Breast epithelium (tissue), 3 donors: ENCODE measurements at regions not wholly inside any gene's neighbourhood (a gene's known extent, or its start where the extent isn't known, plus 50 kb on each side); places are given as distances from the start of the nearest gene placed in this dataset.

Experiments used
- CTCF ChIP-seq, 3 donors: fragments of 450-650 bp; IDR thresholded peaks; one replicate each; pipeline ENCODE4 v1.5.1; 2016 to 2017; ENCODE audit warnings: antibody characterized with exemption in 3 of 3, mild to moderate bottlenecking in 3 of 3, moderate library complexity in 3 of 3
- POLR2AphosphoS5 ChIP-seq, 3 donors: sonication (generic); formaldehyde crosslinking; IDR thresholded peaks; one replicate each; pipeline ENCODE4 v1.6.1; 2017; ENCODE audit warnings: antibody characterized with exemption in 3 of 3

- TF ChIP-seq POLR2AphosphoS5 (IDR thresholded peaks at IDR 0.05) (no peak), CTCF (IDR thresholded peaks at IDR 0.05) (no peak)
Observed at GRCh38 chr16:62853887-62854286, 817.6 kb upstream of the CDH8 start.
